ENCODE measurements at regions not wholly inside any gene's neighbourhood (a gene's known extent, or its start where the extent isn't known, plus 50 kb on each side); places are given as distances from the start of the nearest gene placed in this dataset.
A peak's percentile ranks its signal among the peaks of the same experiment; 100 is the strongest.
"Not testable (repeated sequence)": the region's sequence is repeated elsewhere in the genome, so short reads cannot be mapped to it uniquely, and the experiment has no call there.

DNA sequence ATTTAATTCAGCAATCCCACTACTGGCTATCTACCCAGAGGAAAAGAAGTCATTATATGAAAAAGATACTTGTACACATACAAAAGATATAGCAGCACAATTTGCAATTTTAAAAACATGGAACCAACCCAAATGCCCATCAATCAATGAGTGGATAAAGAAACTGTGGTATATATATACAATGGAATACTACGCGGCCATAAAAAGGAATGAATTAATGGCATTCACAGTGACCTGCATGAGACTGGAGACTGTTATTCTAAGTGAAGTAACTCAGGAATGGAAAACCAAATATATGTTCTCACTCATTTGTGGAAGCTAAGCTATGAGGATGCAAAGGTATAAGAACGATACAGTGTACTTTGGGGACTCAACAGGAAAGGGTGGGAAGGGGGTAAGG lies 102.8 kb upstream of the KCNMA1 start:
- DNase-seq (ENCODE audit: low spot score): not testable (repeated sequence)

DNA sequence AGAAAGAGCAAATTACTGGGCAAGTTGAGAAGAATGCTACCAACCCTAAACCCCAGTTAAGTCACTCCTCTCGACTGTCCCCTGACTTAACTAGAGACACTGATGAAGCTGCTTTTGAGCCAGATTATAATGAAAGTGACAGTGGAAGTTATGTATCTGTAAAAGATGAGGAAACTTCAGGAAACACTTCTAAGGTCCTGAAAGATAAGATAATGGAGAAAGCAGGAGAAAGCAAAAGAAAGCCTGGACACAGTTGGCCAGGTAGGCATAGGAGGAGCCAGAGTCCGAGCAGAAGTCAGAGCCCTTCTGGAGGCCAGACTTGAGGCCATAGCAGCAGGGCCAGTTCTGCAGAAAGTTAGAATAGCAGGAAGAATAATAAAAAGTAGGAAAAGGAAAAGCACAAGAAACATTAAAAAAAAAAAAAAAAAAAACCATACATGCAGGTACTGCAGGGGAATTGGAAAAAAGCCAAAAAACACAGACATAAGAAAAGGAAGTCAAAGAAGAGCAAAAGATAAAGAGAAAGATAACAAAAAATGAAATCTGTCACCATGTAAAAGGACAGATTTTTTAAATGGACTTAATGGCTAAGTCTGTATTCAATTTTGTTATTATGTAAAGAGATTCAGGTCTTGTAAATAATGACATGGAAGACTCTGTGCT lies 101.0 kb upstream of the KCNMA1 start:
- no peak for DNase-seq (ENCODE audit: low spot score)

DNA sequence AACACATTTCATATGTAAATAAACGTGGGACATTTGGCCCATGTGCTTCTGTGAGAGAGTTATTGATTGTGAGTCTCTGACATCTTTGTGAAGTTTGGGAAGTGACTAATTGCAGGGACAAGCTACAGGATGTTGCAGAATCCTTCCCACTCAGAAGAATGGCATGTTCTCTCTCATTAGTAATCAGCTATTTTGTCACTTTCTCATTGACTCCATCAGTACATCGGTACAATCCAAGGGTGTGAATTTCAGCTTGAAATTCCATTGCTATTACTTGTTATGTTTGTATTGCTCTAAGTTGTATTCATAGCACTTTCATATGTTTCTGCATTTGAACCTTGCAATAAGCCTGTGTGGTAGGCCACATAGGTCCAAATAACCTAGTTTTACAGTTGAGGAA lies 100.0 kb upstream of the KCNMA1 start:
- peak; percentile 18 for DNase-seq (ENCODE audit: low spot score)

DNA sequence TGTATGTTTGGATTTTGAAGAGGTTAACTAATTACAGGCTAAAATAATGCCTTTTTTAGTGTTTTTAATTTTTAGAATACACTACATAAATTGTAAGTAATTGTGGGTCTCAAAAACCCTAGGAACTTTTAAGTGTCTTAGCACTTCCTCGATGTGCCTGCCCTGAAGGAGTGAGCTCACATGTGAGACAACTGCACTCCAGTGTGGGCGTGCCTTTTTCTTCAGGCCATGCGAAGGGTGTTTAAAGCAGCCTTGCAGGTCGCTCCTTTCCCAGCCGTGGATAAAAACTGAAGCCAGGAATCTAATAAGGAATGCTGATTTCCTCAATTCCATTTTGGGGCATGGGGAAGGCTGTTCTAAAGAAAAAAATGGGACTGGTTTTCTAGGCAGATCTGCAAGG lies 97.5 kb upstream of the KCNMA1 start:
- DNase-seq (ENCODE audit: low spot score): not testable (repeated sequence)

DNA sequence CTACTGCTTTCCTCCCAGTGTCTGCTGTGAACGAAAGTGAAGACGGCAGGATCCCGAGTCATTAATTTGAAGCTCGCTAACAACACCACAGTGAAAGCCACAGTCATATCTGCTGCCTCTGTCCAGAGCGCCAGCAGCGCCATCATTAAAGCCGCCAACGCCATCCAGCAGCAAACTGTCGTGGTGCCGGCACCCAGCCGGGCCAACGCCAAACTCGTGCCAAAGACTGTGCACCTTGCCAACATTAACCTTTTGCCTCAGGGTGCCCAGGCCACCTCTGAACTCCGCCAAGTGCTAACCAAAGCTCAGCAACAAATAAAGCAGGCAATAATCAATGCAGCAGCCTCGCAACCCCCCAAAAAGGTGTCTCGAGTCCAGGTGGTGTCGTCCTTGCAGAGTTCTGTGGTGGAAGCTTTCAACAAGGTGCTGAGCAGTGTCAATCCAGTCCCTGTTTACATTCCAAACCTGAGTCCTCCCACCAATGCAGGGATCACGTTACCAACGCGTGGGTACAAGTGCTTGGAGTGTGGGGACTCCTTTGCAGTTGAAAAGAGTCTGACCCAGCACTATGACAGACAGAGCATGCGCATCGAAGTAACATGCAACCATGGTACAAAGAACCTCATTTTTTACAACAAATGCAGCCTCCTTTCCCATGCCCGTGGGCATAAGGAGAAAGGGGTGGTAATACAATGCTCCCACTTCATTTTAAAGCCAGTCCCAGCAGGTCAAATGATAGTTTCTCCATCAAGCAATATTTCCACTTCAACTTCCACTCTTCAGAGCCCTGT lies 94.8 kb upstream of the KCNMA1 start:
- no peak for DNase-seq (ENCODE audit: low spot score)

DNA sequence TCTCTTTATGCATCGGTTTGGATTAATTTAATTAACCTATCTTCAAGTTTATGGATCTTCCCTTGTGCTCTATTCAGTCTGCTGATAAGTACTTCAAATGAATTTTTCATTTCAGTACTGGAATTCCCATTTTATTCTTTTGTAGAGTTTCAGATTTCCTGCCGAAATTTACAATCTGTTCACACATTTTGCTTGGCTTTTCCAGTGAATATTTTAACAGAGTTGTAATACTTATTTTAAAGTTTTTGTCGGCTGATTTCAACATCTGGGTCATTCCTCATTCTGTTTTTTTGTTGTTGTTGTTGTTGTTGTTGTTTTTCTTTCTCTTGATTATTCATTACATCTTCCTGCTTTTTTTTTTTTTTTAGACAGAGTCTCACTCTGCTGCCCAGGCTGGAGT lies 89.9 kb upstream of the KCNMA1 start:
- DNase-seq (ENCODE audit: low spot score): no peak

DNA sequence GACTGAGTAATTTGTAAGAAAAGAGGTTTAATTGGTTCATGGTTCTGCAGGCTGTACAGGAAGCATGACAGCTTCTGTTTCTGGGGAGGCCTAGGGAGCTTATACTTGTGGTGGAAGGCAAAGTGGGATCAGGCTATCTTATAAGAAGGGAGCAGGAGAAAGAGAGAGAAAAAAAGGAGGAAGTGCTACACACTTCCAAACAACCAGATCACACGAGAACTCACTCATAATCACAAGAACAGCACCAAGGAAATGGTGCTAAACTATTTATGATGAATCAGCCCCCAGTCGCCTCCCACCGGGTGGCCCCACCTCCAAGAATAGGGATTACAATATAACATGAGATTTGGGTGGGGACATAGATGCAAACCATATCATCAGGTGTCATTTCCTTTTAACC lies 89.1 kb upstream of the KCNMA1 start:
- no peak for DNase-seq (ENCODE audit: low spot score)

DNA sequence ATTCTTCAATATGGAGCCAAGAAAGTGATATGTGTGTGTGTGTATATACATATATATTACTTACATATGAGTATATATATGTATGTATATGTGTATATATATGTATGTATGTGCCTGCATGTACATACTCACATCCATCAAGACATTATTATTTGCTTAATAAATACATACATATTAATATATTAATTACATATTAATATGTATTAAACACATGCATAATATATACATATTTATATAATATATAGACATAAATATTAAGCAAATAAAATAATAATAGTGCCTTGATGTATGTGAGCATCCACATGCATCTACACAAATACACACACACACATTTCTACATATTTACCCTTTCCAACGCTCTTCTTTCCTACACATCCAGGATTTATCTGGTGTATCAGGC lies 88.7 kb upstream of the KCNMA1 start:
- no peak for DNase-seq (ENCODE audit: low spot score)

DNA sequence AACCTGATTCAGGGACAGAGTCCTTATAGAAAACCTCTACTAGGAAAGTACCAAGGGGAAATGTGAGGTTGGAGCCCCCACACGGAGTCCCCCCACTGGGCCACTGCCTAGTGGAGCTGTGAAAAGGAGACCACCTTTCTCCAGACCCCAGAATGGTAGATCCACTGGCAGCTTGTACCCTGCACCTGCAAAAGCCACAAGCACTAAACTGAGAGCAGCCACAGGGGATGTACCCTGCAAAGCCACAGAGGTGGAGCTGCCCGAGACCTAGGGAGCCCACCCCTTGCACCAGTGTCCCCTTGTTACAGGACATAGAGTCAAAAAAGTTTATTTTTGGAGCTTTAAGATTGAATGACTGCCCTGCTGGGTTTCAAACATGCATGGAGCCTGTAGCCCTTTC lies 87.2 kb upstream of the KCNMA1 start:
- no peak for DNase-seq (ENCODE audit: low spot score)

DNA sequence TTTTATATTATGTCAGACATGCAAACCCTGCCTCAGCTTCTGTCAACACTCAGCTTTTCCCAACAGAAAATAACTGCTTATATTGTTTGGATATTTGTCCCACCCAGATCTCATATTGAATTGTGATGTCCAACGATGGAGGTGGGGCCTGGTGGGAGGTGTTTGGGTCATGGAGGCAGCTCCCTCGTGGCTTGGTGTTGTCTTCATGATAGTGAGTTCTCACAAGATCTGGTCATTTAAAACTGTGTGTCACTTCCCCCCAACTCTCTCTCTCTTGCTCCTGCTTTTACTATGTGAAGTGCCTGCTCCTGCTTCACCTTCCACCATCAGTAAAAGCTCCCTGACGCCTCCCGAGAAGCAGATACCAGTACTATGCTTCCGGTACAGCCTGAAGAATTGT lies 85.8 kb upstream of the KCNMA1 start:
- DNase-seq (ENCODE audit: low spot score): no peak

DNA sequence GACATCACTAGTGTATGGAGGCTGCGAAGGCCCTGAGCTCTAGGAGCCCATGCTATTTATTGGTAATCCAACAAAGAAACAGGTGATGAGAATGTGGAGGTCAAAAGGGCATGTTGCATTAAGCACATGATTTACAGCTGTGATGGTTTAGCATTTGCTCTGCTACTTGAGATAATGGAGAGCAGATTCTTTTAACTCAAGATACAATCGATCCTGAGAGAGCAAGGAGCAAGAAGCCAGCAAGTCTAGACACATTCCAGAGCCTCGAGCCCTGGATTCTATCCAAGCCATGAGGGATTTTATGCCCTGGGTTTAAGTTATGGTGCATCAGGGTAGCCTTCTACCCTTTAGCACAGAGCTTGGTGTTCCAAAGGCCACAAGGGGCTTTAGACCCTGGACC lies 85.3 kb upstream of the KCNMA1 start:
- not testable (repeated sequence) for DNase-seq (ENCODE audit: low spot score)

DNA sequence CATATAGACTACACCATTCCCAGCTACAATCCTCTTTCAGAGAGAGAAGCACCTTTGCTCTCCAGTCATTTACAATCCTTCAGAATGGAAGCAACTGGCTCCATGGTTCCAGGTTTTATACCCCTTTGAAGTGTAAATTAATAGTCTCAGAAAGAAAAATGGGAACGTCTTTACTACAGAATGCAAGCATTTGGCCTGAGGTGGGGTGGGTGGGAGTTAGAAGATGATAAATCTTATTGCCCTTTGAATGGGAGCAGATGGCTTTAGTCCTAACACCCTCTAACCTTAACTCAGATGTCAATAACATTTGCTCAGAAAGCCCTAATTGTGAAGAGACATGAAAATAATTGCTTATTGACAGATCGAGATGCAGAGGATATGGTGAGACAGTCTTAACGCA lies 84.2 kb upstream of the KCNMA1 start:
- no peak for DNase-seq (ENCODE audit: low spot score)

DNA sequence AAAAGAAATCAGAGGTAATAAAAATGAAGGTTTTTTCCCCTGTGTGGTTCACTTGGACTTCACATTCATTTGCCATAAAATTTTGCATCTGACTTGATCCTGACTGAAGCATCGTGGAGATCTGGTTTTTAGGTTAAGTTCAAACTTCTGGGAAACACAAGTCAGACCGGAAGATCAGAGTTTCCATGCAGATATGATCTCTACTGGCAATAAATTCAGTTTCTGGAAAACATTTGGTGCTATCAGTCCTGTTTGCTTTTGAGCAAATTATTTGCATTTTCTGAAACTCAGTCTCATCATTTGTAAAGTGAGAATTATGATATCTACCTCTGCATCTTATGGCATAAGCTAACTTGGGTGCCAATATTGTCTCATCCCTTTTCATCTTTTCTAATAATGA lies 81.3 kb upstream of the KCNMA1 start:
- no peak for DNase-seq (ENCODE audit: low spot score)

DNA sequence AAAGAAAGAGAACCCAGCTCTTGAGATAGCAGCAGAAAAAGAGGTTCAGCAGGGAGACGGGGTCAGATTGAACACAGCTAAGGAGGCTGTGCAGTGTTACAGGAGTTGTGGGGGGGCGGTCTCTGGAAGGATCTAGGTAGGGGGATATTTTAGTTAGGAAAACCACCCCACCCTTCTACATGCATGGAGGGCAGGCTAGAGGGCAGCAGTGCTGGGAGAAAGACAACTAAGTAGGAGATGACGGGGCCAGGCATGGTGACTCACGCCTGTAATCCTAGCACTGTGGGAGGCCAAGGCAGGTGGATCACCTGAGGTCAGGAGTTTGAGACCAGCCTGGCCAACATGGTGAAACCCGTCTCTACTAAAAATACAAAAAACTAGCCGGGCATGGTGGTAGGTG lies 80.7 kb upstream of the KCNMA1 start:
- DNase-seq (ENCODE audit: low spot score): not testable (repeated sequence)

DNA sequence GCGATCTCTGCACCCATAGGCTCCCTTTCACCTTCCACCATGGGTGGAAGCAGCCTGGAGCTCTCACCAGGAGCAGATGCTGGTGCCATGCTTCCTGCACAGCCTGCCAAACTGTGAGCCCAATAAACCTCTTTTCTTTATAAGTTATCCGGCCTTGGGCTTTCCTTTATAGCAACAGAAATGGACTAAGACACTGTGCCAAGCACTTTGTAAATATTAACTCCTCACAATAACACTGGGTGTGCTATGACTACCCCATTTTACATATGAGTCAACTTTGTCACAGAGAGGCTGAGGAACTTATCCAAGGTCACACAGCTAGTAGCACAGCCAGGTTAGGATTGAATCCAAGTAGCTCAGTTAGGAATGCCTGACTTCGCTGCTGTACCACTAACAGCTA lies 79.7 kb upstream of the KCNMA1 start:
- DNase-seq (ENCODE audit: low spot score): no peak

DNA sequence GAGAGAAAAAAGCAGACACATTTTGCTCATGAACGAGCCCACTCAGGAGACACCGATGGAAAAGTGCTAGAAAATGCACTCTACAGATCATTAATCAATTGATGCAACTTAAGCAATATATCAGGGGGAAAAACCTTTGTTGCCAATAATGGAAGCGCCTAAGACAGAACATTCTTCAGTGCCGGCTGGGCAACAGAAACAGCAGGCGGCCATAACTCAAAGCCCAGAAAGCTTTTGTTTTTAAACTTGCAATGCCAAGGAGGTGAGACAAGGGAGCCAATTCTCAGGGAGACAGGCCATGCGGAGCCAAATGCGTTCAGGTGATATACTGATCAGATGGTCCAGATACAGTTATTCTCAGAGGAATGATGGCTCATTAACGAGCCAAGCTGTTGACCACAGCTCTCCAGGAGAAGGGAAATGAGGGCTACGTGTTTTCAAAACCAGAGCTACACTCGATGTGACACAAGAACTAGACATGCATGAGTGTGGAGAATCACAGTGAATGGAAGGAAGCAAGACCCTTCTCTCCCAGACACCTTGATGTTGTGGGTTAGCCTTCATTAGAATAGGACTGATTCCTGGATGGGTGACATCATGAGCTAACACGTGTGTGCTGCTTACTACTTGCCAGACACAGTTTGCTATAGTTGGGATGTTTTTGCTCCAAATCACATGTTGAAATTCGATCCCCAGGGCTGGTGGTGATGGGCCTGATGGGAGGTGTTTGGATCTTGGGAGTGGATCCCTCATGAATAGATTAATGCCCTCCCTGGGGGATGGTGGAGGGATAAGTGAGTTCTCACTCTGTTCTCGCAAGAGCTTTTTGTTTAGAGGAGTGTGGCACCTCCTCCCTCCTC lies 79.1 kb upstream of the KCNMA1 start:
- DNase-seq (ENCODE audit: low spot score): no peak

DNA sequence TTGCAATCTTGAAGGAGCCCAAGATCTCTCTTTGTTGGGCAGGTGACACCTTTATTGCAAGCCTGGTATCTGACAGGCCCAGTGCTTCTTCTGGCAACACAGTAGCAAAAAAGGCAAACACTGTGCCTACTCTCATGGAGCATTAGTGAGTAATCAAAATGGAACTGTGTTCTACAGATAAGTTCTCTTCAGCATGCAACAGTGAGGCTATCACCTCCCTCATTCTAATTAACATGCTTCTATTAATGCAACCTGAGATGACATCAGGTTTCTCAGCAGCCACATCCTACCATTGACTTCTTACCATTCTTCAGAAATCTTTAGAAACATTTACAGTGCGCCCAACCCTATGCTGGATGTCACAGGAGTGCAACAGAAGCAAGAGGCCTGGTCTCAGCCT lies 77.9 kb upstream of the KCNMA1 start:
- DNase-seq (ENCODE audit: low spot score): no peak

DNA sequence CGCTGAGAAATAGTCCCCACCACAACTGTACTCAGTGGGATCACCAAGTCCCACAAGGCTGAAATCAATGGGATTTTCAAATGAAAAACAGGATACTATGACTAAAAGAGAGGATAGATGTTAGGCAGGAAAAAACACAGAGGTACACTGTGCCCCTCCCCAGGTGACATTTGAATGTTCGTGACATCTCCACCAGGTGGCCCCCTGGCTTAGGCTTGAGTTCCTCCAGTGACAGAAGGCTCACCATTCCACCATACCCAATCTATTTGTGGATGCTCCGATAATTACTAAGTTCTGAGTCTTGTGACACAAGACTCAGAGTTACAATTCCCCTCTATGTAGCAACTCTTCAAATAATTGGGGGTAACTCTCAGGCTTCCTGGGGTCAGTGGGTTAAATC lies 77.5 kb upstream of the KCNMA1 start:
- DNase-seq (ENCODE audit: low spot score): no peak

DNA sequence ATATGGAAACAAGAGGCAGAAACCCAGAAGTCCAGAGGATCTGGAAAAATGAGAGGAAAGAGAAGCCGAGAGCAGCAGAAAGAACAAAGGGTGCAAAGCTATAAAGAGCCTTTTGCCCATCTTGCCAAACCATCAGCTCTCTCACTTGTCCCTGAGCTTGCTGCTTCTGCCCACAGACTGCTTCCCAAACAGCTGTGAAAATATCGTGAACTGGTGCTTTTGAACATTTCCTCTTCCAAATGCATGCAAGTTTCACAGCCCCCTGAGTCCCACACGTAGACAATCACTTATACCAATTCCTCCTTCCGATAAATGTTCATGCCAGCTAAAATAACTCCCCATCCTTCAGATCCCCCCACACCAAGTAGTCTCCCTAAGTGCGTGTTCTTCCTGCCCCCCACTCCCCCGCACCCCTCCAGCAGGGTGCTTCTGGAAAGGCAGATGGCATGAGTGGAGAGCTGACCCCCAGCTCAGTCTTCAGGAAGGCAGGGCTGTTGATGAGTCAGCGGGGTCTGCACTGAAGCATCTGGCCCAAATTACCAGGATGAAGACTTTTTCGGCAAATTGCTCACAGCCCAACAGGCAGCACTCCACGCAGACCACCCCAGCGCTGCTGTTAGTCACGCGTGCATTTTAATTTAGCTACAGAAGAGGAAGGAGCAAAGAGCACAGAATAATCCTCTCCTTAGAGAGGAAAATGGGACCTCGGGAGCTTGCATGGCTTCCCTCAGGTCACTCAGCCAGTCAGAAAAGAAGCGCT lies 76.1 kb upstream of the KCNMA1 start:
- no peak for DNase-seq (ENCODE audit: low spot score)

DNA sequence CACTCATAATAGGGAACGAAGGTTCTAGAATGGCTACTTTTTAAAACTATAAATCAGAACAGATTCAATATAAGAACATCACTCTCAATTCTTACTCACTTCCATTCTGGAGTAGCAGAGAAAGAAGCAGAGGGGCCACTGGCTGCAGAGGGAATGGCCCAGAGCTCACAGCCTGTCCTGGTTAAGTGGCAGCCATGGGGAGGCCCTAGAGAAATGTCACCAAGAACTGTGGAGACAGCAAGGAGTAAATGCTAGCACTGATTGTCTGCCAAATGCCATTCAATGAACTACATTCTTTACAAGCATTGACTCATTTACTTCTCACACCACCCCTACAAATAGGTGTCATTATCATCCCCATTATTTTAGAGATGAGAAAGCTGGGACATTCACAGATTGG lies 74.6 kb upstream of the KCNMA1 start:
- no peak for DNase-seq (ENCODE audit: low spot score)

DNA sequence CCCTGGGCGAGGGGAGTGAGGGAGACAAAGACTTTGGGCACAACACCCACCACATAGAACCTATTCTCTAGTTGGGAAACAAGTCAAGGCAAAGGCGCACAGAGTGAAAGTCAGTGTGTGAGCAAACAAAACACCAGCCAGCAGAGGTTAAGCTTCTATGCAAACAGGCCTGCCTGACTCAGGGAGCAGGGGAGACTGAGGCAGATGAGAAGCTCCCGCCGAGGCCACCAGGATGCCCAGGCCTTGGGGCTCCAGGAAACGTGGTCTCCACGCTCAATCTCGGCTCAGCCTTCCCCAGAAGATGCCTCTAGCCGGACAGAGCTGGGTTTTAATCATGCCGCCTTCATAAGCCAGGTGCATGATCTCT lies 74.1 kb upstream of the KCNMA1 start:
- DNase-seq (ENCODE audit: low spot score): no peak
